Astrocyte of the cerebellum (primary cell): ENCODE measurements at regions not wholly inside any gene's neighbourhood (a gene's known extent, or its start where the extent isn't known, plus 50 kb on each side); places are given as distances from the start of the nearest gene placed in this dataset.

Experiments used
- DNase-seq: peaks from one replicate; pipeline ENCODE4 v3.0.0-alpha.2; 2011; ENCODE audit warnings: low read depth
- H3K4me3 ChIP-seq: 2 replicates; pipeline ENCODE4 v1.5.1; 2011; ENCODE audit warnings: mild to moderate bottlenecking, low read depth, low read length, moderate library complexity
- in situ Hi-C: cut with HindIII; loops from 2 replicates; pipeline ENCODE4 v1.10.0; 2017; ENCODE audit warnings: low sequenced_read_pairs
- TF ChIP-seq, protein P1 (sequence below): IDR thresholded peaks from 2 replicates; pipeline ENCODE4 v1.5.1; 2012; ENCODE audit warnings: low read length, low read depth, moderate library complexity, mild to moderate bottlenecking; ENCODE audit errors: missing control alignments

DNA sequence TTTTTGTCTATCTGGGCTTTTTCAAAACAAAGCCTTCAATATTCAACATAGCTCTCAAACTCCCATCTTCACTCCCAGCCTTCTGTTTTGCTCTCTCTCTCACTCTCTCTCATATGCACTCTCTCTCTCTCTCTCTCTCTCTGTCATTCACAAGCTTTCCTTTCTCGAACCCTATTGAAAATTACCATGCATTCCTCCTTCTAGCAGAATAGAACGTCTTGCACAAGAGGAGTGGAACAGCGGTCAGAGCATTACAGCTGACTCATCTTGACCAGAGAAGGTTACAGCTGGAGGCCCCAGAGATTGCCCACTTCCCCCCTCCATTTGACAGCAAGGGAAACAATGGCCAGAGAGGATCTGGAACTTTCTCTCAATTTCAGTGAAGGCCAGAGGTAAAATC, 51.0 kb upstream of the LIFR start:
- TF ChIP-seq, protein P1, sequence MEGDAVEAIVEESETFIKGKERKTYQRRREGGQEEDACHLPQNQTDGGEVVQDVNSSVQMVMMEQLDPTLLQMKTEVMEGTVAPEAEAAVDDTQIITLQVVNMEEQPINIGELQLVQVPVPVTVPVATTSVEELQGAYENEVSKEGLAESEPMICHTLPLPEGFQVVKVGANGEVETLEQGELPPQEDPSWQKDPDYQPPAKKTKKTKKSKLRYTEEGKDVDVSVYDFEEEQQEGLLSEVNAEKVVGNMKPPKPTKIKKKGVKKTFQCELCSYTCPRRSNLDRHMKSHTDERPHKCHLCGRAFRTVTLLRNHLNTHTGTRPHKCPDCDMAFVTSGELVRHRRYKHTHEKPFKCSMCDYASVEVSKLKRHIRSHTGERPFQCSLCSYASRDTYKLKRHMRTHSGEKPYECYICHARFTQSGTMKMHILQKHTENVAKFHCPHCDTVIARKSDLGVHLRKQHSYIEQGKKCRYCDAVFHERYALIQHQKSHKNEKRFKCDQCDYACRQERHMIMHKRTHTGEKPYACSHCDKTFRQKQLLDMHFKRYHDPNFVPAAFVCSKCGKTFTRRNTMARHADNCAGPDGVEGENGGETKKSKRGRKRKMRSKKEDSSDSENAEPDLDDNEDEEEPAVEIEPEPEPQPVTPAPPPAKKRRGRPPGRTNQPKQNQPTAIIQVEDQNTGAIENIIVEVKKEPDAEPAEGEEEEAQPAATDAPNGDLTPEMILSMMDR = no peak
- H3K4me3 ChIP-seq = no peak overlapping the region
- in situ Hi-C loops = no loop called here
- DNase-seq = peak; percentile 84

DNA sequence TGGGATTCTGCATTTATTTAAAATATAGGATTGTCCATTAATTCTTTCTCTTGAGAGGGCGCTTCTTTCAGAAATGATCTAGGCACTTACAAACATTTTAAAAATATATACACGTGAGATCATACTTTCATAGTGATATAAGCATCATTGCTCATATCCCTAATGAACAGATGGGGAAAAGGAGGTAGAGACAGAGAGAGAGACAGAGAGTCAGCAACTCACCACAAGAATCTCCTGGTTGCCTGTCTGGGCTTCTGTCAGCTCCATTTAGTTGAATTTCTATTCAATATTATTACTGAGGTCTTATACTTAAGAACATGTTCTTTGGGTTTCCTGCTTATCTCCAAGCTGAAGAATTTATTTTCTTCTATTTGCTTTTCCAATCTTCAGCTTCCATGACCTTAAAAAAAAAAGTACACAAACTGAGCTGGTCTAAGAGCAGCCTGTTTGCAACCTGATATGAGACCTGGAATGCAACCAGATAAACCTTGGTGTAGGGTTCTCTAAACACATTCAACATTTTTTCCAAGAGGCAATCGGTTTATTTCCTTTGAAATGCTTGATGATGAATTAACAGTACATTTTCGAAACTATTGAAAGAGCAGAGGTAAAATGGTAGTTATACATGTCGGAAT, 51.6 kb upstream of the LIFR start:
- in situ Hi-C loops = no loop called here
- H3K4me3 ChIP-seq = no peak overlapping the region
- peak; percentile 79 for DNase-seq
- TF ChIP-seq, protein P1 = no peak

DNA sequence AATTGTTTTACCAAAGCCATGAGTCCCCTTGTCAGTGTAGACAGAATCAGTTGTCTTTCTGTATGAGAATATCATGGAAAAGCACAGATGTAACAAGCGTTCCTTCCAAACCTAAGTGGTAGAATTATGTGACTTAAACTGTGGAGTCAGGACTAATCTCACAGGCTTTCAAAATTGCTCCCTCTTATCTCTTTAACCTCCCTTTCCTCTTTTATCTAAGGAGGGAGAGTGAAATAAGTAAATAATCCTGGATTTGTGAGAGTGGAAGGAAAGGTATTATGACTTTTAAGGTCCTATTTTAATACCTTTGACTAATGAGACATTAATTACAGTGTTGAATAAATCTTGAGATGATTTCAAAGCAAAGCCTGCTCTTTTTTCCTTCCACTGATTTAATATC, 52.4 kb upstream of the LIFR start:
- H3K4me3 ChIP-seq = no peak overlapping the region
- no peak for DNase-seq
- TF ChIP-seq, protein P1 = no peak
- in situ Hi-C loops = no loop called here

DNA sequence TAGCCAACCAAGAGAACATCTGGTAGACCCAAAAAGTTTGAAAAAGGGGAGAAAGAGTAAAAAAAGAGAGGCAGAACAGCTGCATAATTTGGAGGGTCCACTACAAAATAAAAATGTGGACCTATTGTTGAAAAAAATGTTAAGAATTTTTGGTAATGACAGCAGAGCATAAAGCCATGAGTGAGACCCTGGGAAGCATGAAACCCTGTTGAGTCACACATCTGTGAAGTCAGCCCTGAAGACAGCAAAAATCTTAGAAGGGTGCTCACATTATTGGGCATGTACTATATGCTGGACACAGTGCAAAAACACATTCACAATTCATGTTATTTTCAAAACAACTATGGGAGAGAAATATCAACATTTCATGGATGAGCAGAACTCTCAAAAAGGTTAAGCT, 56.4 kb upstream of the LIFR start:
- no peak for DNase-seq
- no peak overlapping the region for H3K4me3 ChIP-seq
- in situ Hi-C loops = no loop called here
- TF ChIP-seq, protein P1 = no peak

GRCh38 chr5:38613490-38613889, 57.0 kb upstream of the LIFR start:
- in situ Hi-C loops = no loop called here
- TF ChIP-seq, protein P1 = no peak

DNA sequence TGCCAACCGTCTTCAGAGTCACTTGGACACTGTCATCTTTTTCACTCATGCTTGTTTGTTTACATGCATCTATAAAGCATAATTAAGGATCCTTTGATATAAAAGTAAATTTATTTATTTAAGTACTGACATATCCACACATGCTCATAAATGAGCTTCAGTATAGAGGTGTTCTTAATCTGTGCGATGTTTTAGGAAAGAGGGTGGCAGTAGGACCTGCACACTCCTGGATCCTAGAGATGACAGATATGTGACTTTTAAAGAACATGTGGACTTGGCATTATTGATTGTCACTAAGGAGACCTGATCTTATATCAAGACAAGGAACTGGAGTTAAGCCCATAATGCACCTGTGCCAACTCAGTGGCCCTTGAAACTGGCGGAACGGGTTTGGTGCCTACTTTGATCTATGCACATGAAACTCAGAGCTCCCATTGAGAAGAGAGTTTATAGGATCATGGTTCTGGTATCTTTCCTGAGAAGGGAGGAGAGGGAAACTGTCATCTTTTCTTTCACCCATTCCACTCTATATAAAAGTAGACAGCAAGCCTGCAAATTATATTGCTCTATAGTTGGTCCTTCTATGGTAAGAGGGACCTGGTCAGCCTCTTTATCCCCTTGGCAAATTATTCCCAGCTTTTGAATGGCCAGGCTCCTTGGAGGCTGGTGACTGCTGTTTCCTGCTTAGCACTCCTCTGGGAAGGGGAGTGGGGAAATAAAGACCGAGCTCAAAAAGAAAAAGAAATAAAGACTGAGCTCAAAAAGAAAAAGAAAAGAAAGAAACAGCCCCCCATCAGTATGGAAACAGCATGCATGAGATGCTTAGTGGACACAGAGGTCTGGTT, 57.8 kb upstream of the LIFR start:
- TF ChIP-seq, protein P1 = no peak
- no peak overlapping the region for H3K4me3 ChIP-seq
- in situ Hi-C loops = no loop called here
- no peak for DNase-seq

More at GRCh38 chr5:38613490-38613889, 57.0 kb upstream of the LIFR start:
- no peak for DNase-seq
- no peak overlapping the region for H3K4me3 ChIP-seq
